ENCODE measurements at regions not wholly inside any gene's neighbourhood (a gene's known extent, or its start where the extent isn't known, plus 50 kb on each side); places are given as distances from the start of the nearest gene placed in this dataset.
A peak's percentile ranks its signal among the peaks of the same experiment; 100 is the strongest.
"Not testable (repeated sequence)": the region's sequence is repeated elsewhere in the genome, so short reads cannot be mapped to it uniquely, and the experiment has no call there.

- no peaks in the 10 kb centered on the region for H3K27me3 ChIP-seq (ENCODE audit: control insufficient read depth, insufficient read depth, low read length)
- peaks cover 0 to 5% (median 0%) of the 10 kb centered on the region in 3 donors for H3K9me3 ChIP-seq (ENCODE audit: control insufficient read depth in 2 of 3, insufficient read depth in 1 of 3, low read length in 3 of 3)
- H3K27ac ChIP-seq (ENCODE audit: low read depth in 2 of 2, low read length in 2 of 2), result no peak overlapping the region
- no peak overlapping the region for H3K9ac ChIP-seq (ENCODE audit: low read length in 3 of 3)
- FAIRE-seq, result no peak
- no peaks in the 10 kb centered on the region for H3K36me3 ChIP-seq (ENCODE audit: control insufficient read depth in 2 of 3, insufficient read depth in 3 of 3, low read length in 3 of 3)
- H3K4me1 ChIP-seq (ENCODE audit: control insufficient read depth in 2 of 3, insufficient read depth in 2 of 3, low read depth in 1 of 3, low read length in 3 of 3), result no peaks in the 10 kb centered on the region
- no peak for TF ChIP-seq CTCF (IDR thresholded peaks at IDR 0.05; ENCODE audit: borderline replicate concordance, extremely low read depth, insufficient read depth)
- no peak for DNase-seq
- intact Hi-C loops (cut with DNase I), result no loop called here
- H3K4me3 ChIP-seq (ENCODE audit: low read length in 3 of 3), result no peak overlapping the region
These were observed 710.7 kb downstream of the STPG2 start for GRCh38 chr4:97432551-97432950.

GRCh38 chr4:97437998-97438705, 705.1 kb downstream of the STPG2 start:
- H3K27me3 ChIP-seq (ENCODE audit: control insufficient read depth, insufficient read depth, low read length); FAIRE-seq; H3K4me1 ChIP-seq (ENCODE audit: control insufficient read depth in 2 of 3, insufficient read depth in 2 of 3, low read depth in 1 of 3, low read length in 3 of 3); H3K4me3 ChIP-seq (ENCODE audit: low read length in 3 of 3); intact Hi-C loops (cut with DNase I); H3K9ac ChIP-seq (ENCODE audit: low read length in 3 of 3); H3K9me3 ChIP-seq (ENCODE audit: control insufficient read depth in 2 of 3, insufficient read depth in 1 of 3, low read length in 3 of 3); H3K36me3 ChIP-seq (ENCODE audit: control insufficient read depth in 2 of 3, insufficient read depth in 3 of 3, low read length in 3 of 3); H3K27ac ChIP-seq (ENCODE audit: low read depth in 2 of 2, low read length in 2 of 2): not testable (repeated sequence)
- peak in 1 of 5 donors; percentile 61 for DNase-seq

- peaks cover 0 to 6% (median 0%) of the 10 kb centered on the region in 3 donors for H3K4me1 ChIP-seq (ENCODE audit: control insufficient read depth in 2 of 3, insufficient read depth in 2 of 3, low read depth in 1 of 3, low read length in 3 of 3)
- H3K9me3 ChIP-seq (ENCODE audit: control insufficient read depth in 2 of 3, insufficient read depth in 1 of 3, low read length in 3 of 3), result peaks cover 0 to 4% (median 0%) of the 10 kb centered on the region in 3 donors
- intact Hi-C loops (cut with DNase I), result no loop called here
- no peak for TF ChIP-seq CTCF (IDR thresholded peaks at IDR 0.05; ENCODE audit: borderline replicate concordance, extremely low read depth, insufficient read depth)
- no peaks in the 10 kb centered on the region for H3K36me3 ChIP-seq (ENCODE audit: control insufficient read depth in 2 of 3, insufficient read depth in 3 of 3, low read length in 3 of 3)
- no peak overlapping the region for H3K4me3 ChIP-seq (ENCODE audit: low read length in 3 of 3)
- no peak for FAIRE-seq
- H3K27ac ChIP-seq (ENCODE audit: low read depth in 2 of 2, low read length in 2 of 2), result no peak overlapping the region
- no peak overlapping the region for H3K9ac ChIP-seq (ENCODE audit: low read length in 3 of 3)
- no peak for DNase-seq
- H3K27me3 ChIP-seq (ENCODE audit: control insufficient read depth, insufficient read depth, low read length), result no peaks in the 10 kb centered on the region
These were observed 690.1 kb downstream of the STPG2 start for GRCh38 chr4:97453186-97453585.

- H3K27me3 ChIP-seq (ENCODE audit: control insufficient read depth, insufficient read depth, low read length), result no peaks in the 10 kb centered on the region
- DNase-seq (peak in 2 of 5 donors; percentile 57 to 62), FAIRE-seq (peak; percentile 32)
- H3K4me1 ChIP-seq (ENCODE audit: control insufficient read depth in 2 of 3, insufficient read depth in 2 of 3, low read depth in 1 of 3, low read length in 3 of 3), result peaks cover 0 to 6% (median 0%) of the 10 kb centered on the region in 3 donors
- no peak for TF ChIP-seq CTCF (IDR thresholded peaks at IDR 0.05; ENCODE audit: borderline replicate concordance, extremely low read depth, insufficient read depth)
- peaks cover 0 to 4% (median 0%) of the 10 kb centered on the region in 3 donors for H3K9me3 ChIP-seq (ENCODE audit: control insufficient read depth in 2 of 3, insufficient read depth in 1 of 3, low read length in 3 of 3)
- no peaks in the 10 kb centered on the region for H3K36me3 ChIP-seq (ENCODE audit: control insufficient read depth in 2 of 3, insufficient read depth in 3 of 3, low read length in 3 of 3)
- intact Hi-C loops (cut with DNase I), result no loop called here
- no peak overlapping the region for H3K9ac ChIP-seq (ENCODE audit: low read length in 3 of 3)
- H3K27ac ChIP-seq (ENCODE audit: low read depth in 2 of 2, low read length in 2 of 2), result no peak overlapping the region
- peak overlapping the region in 1 of 3 donors; percentile 23 for H3K4me3 ChIP-seq (ENCODE audit: low read length in 3 of 3)
These were observed 686.0 kb downstream of the STPG2 start for GRCh38 chr4:97457253-97457652.

Data from kidney (tissue), 13 donors.